Lung microvascular endothelial cell (primary cell): ENCODE measurements at regions not wholly inside any gene's neighbourhood (a gene's known extent, or its start where the extent isn't known, plus 50 kb on each side); places are given as distances from the start of the nearest gene placed in this dataset.
"Not testable (repeated sequence)": the region's sequence is repeated elsewhere in the genome, so short reads cannot be mapped to it uniquely, and the experiment has no call there.

ENCODE experiments used
- DNase-seq, 2 donors: peaks; one replicate each; pipeline versions ENCODE4 v3.0.0 to v3.0.0-alpha.2; 2010; ENCODE audit warnings: low read depth in 2 of 2

DNA sequence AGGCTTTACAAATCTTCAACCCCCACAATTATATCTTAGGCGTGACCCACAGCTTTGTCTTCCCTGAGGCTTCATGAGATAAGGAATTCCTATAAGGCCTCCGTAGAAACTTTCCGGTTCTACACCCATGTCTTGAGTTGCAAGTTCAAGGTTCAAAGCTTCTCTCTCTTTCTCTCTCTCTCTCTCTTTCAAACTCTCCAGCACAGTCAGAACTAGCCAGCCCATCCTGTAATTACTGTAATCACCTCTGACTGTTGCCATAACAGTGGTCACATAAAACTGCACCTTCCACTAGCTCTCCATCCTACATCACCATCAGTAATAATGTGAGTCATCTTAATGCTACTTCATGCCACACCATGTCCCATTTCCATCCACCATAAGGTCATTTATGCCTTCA is 90.0 kb upstream of the NFASC start:
- no peak for DNase-seq

- DNase-seq: no peak
Observed at GRCh38 chr1:204782118-204782700, 88.5 kb upstream of the NFASC start.

- DNase-seq: not testable (repeated sequence)
Observed at GRCh38 chr1:204785023-204785422, 85.6 kb upstream of the NFASC start.

- DNase-seq: no peak
Observed at GRCh38 chr1:204788470-204788869, 82.2 kb upstream of the NFASC start.

DNA sequence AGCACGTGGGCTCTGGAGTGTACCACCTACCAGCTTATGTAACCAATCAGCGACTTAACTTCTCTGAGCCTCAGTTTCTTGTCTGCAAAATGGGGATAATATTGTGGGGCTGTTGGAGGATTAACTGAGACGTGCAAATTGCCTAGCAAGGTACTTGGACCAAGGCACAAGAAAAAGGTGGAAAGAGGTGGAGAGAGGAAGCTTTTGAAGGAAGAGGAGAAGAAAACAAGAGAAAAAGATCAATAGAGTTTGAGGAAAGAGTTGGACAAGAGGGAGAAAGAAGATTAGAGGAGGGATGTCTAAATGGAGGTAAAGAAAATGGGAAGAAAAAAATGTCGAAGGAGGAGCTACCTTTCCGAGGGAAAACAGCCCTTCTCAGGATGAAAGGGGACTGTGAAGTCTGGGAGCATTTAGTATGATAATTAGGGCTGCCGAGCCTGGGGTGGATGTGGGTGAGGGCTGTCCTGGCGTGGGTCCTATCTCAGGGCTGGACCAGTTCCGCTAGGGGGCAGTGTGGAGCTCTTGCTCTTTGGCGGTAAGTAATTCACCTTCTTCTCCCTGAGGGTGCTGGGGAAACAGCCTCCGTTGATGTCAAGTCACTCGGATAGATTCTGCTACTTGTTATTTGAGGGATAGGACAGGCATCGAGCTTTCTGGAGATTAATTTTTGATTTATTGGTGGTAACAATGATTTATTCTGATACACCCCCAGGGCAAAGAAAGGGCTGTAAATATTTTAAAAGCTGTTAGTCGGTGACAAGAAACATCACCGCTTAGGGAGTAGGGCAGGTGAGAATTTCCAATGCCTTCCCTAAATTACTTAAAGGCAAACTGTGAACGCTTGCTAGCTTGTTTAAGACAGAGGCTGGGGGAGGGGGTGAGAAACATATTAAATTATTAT is 79.0 kb upstream of the NFASC start:
- peak; percentile 67 to 71 for DNase-seq

DNA sequence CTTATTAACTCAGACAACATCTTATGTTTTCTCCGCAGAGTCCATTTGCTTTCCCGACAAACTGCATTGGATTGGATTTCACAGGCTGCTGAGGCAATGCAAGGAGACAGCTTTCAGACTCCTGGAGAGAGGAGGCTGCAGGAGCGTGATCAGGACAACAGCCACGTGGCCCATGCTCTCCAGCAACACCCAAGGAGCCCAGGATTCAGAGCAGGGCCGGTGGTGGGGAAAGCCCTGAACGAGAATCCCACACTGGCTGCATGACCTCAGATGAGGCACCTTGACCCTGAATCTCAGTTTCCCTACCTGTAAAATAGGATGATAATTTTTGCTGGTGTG is 78.3 kb upstream of the NFASC start:
- DNase-seq: no peak

- DNase-seq: no peak
Observed at GRCh38 chr1:204793259-204793914, 77.3 kb upstream of the NFASC start.

DNA sequence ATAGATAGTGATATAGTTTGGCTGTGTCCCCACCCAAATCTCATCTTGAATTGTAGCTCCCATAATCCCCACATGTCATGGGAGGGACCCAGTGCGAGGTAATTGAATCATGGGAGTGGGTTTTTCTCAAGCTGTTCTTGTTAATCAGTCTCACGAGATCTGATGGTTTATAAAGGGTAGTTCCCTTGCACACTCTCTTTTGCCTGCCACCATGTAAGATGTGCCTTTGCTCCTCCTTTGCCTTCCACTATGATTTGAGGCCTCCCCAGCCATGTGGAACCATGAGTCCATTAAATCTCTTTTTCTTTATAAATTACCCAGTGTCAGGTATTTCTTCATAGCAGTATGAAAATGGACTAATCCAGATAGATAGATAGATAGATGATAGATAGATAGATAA is 73.8 kb upstream of the NFASC start:
- not testable (repeated sequence) for DNase-seq

GRCh38 chr1:204797401-204797800 is 73.3 kb upstream of the NFASC start:
- DNase-seq: no peak

GRCh38 chr1:204799630-204800029 is 71.0 kb upstream of the NFASC start:
- no peak for DNase-seq

DNA sequence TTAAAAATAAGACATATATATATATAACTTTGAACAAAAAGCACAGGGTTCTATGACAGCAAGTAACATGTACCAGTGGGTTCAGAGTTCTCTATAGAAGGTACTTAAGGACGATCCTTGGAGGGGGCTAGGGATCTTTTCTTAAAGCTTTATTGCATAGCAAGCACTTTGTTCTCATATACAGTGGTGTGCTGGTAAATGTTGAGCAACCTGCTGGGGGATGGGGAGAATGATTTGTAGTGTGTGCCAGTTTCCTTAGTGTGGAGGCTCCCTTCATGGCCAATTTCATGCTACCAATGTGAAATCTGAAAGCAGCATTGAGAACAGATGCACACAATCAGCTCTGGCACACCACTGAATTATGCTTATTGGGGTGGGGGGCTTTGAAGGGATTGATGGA is 69.5 kb upstream of the NFASC start:
- DNase-seq: no peak

DNA sequence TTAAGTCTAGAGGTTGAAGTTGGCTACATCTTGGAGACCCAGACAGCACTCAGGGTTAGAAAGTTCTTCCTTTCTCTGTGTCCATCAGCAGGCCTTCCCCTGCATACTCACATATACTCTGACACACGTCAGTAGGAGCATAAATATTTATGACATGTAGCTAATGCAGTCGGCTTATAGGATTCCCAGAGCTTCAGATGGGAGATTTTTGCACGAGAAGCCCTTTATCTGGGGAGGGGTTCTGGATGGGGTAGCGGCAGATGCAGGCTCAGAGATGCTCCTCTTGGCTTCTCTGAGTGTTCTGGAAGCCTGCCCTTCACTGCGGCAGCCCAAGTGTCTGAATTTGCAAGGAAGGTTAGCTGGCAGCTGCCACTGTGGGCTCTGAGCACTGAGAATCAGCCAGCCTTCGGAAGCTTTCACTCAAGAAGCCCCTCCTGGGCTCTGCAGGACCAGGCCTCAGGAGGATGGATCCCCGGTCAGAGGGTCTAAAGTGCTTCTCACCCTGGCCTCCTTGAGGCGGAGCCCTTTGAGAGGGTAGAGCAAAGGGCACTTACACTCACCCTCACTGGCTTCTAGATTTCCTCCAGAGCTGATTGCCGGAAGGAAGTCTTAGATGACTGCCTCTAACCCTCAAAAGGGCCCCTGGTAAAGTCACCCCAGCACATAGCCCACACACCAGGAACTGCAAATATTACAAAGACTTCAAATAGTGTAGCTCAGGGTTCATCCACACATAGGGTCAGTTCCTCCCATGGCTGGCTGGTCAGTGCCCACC is 68.1 kb upstream of the NFASC start:
- no peak for DNase-seq

DNA sequence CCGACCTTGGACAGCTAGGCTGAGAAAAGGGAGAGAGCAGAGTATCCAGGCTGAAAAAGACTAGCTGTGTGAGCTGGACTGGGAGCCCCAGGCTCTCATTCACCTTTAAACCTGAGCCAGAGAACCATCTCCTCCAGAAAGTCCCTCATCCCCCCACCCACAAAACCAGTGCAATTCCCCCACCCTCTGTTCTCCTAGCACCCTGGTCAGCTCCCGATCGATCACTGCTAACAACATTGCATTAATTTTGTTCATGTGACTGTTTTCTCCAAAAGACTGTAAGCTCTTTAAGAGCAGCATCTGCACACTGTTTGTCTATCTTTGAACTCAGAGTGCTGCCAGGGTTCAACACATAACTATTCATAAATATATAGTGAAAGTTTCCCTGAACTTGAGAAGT is 67.1 kb upstream of the NFASC start:
- DNase-seq: no peak

DNA sequence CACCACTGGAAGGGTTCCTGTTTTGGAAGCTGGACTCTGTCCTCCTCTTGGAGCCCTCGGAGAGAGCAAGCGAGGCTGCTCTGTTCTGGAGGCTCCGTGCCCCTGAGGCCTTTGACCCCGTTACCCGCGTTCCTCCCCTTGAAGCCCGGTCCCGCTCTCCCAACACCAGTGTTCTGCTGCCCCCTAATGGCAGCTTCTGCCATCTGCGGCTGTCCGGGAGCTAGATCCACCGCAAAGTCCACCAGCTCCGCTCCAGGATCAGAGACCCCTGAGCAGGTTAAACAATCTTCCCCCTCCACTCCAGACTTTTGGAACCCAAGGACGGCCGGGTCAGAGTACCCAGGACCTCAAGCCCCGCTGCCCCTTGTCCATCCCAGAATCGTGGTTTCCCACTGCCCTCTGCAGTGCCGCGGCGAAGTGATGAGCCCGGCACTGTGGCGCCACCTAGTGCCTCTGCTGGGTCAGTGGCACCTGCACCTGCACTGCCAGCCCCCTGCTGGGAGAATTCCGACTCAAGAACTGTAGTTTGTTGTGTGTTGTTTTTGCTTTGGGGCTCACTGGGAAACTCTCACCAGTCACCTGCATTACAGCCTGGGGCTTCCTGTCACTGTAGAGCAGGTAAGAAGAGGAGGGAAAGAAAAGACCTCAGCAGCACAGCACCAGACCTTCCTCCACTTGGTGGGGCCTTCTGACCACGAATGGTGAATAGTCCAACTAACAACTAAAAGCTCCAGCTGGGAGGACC is 63.5 kb upstream of the NFASC start:
- peak; percentile 79 to 86 for DNase-seq

- DNase-seq: no peak
Observed at GRCh38 chr1:204809488-204809887, 61.2 kb upstream of the NFASC start.

DNA sequence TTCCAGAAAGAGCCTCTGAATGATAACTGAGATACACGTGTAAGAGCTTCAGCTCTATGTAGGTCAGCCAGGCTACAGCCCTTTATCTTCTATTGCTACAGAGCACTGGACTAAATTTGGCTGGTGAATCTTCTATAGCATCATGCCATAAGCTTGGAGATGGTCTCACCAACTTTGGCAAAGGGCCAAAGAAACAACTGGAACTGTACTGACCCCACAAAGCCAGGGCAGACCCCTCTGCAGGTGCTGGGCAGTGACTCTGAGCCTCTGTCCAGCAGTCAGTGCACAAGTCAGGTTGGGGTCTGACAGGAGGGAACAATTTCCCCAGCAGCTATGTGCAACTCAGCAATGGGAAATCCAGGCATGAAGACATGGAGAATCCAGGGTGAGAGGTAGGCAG is 57.8 kb upstream of the NFASC start:
- no peak for DNase-seq

GRCh38 chr1:204813522-204813921 is 57.1 kb upstream of the NFASC start:
- no peak for DNase-seq

GRCh38 chr1:204814166-204814884 is 56.3 kb upstream of the NFASC start:
- no peak for DNase-seq

- no peak for DNase-seq
Observed at GRCh38 chr1:204817341-204817740, 53.3 kb upstream of the NFASC start.

DNA sequence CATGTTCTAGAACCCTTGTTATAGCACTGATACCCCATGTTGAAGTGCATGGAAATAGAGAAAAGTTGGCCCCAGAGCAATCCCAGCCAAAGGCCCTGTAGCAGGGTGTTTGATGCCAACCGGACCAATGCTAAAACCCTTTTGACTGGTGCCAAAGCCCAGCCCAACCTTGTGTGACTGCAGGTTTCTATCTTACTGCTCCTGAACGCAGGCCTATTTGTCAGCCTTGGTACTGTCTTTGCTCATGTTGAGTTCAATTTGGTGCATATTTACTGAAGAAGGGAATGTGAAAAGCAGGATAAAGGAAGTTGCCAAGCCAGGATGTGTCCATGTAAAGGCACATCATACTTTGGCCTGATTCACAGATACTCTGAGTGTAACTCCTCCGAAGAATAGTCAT is 51.7 kb upstream of the NFASC start:
- DNase-seq: peak in 1 of 2 donors; percentile 18

GRCh38 chr1:204819495-204819894 is 51.2 kb upstream of the NFASC start:
- peak in 1 of 2 donors; percentile 70 for DNase-seq
